ENCODE measurements at regions not wholly inside any gene's neighbourhood (a gene's known extent, or its start where the extent isn't known, plus 50 kb on each side); places are given as distances from the start of the nearest gene placed in this dataset.

GRCh38 chr13:64420181-64420580, 2810.0 kb downstream of the PCDH9 start:
- DNase-seq (no peak), ATAC-seq (no peak)
- Mint-ChIP-seq H3K9me3 (no peaks in the 10 kb centered on the region), H3K27me3 (no peaks in the 10 kb centered on the region), H3K4me3 (no peak overlapping the region), H3K36me3 (ENCODE audit: low read depth) (no peaks in the 10 kb centered on the region), H3K4me1 (no peaks in the 10 kb centered on the region), H3K27ac (no peak overlapping the region)

GRCh38 chr13:64417581-64417980, 2812.6 kb downstream of the PCDH9 start:
- peaks cover 5% of the 10 kb centered on the region for H3K9me3 Mint-ChIP-seq
- H3K27me3 Mint-ChIP-seq: no peaks in the 10 kb centered on the region
- no peak for DNase-seq

GRCh38 chr13:64414381-64414780, 2815.8 kb downstream of the PCDH9 start:
- Mint-ChIP-seq H3K36me3 (ENCODE audit: low read depth) (no peaks in the 10 kb centered on the region), H3K27ac (no peak overlapping the region), H3K4me1 (no peaks in the 10 kb centered on the region), H3K9me3 (peaks cover 12% of the 10 kb centered on the region), H3K4me3 (no peak overlapping the region), H3K27me3 (no peaks in the 10 kb centered on the region)
- DNase-seq (no peak), ATAC-seq (no peak)

More at GRCh38 chr13:64417581-64417980, 2812.6 kb downstream of the PCDH9 start:
- Mint-ChIP-seq H3K27ac (no peak overlapping the region), H3K4me1 (no peaks in the 10 kb centered on the region), H3K36me3 (ENCODE audit: low read depth) (no peaks in the 10 kb centered on the region), H3K4me3 (no peak overlapping the region)
- no peak for ATAC-seq

GRCh38 chr13:64413529-64413928, 2816.6 kb downstream of the PCDH9 start:
- Mint-ChIP-seq H3K27ac (no peak overlapping the region), H3K27me3 (no peaks in the 10 kb centered on the region), H3K9me3 (peaks cover 12% of the 10 kb centered on the region), H3K4me3 (no peak overlapping the region), H3K4me1 (no peaks in the 10 kb centered on the region), H3K36me3 (ENCODE audit: low read depth) (no peaks in the 10 kb centered on the region)
- ATAC-seq (no peak), DNase-seq (no peak)

GRCh38 chr13:64410276-64411053, 2819.7 kb downstream of the PCDH9 start:
- no peak for ATAC-seq
- no peak overlapping the region for H3K4me3 Mint-ChIP-seq
- H3K9me3 Mint-ChIP-seq: peaks cover 15% of the 10 kb centered on the region
- no peaks in the 10 kb centered on the region for H3K27me3 Mint-ChIP-seq
- no peaks in the 10 kb centered on the region for H3K36me3 Mint-ChIP-seq (ENCODE audit: low read depth)
- no peak for DNase-seq
- no peak overlapping the region for H3K27ac Mint-ChIP-seq
- no peaks in the 10 kb centered on the region for H3K4me1 Mint-ChIP-seq

- no peak for DNase-seq
- no peaks in the 10 kb centered on the region for H3K27me3 Mint-ChIP-seq
- no peak for ATAC-seq
- no peaks in the 10 kb centered on the region for H3K4me1 Mint-ChIP-seq
- H3K4me3 Mint-ChIP-seq: no peak overlapping the region
- no peak overlapping the region for H3K27ac Mint-ChIP-seq
- peaks cover 2% of the 10 kb centered on the region for H3K9me3 Mint-ChIP-seq
- no peaks in the 10 kb centered on the region for H3K36me3 Mint-ChIP-seq (ENCODE audit: low read depth)
Observed at GRCh38 chr13:64397701-64398100, 2832.4 kb downstream of the PCDH9 start.

GRCh38 chr13:64377606-64378005, 2852.5 kb downstream of the PCDH9 start:
- no peaks in the 10 kb centered on the region for H3K4me1 Mint-ChIP-seq
- H3K27ac Mint-ChIP-seq: no peak overlapping the region
- no peak overlapping the region for H3K4me3 Mint-ChIP-seq

GRCh38 chr13:64371461-64371860, 2858.7 kb downstream of the PCDH9 start:
- ATAC-seq: no peak
- DNase-seq: no peak

More at GRCh38 chr13:64377606-64378005, 2852.5 kb downstream of the PCDH9 start:
- Mint-ChIP-seq H3K9me3 (peaks cover 26% of the 10 kb centered on the region), H3K36me3 (ENCODE audit: low read depth) (no peaks in the 10 kb centered on the region), H3K27me3 (no peaks in the 10 kb centered on the region)
- DNase-seq (no peak), ATAC-seq (no peak)

GRCh38 chr13:64371045-64371444, 2859.1 kb downstream of the PCDH9 start:
- ATAC-seq (no peak), DNase-seq (no peak)
- H3K27me3 Mint-ChIP-seq: no peaks in the 10 kb centered on the region
- H3K9me3 Mint-ChIP-seq: peaks cover 44% of the 10 kb centered on the region
- H3K36me3 Mint-ChIP-seq (ENCODE audit: low read depth): no peaks in the 10 kb centered on the region
- no peaks in the 10 kb centered on the region for H3K4me1 Mint-ChIP-seq
- H3K27ac Mint-ChIP-seq: no peak overlapping the region
- H3K4me3 Mint-ChIP-seq: no peak overlapping the region

More at GRCh38 chr13:64371461-64371860, 2858.7 kb downstream of the PCDH9 start:
- Mint-ChIP-seq H3K27me3 (no peaks in the 10 kb centered on the region), H3K36me3 (ENCODE audit: low read depth) (no peaks in the 10 kb centered on the region), H3K4me1 (no peaks in the 10 kb centered on the region), H3K4me3 (no peak overlapping the region), H3K27ac (no peak overlapping the region), H3K9me3 (peaks cover 40% of the 10 kb centered on the region)

- no peak overlapping the region for H3K4me3 Mint-ChIP-seq
- H3K4me1 Mint-ChIP-seq: no peaks in the 10 kb centered on the region
- H3K27me3 Mint-ChIP-seq: no peaks in the 10 kb centered on the region
- no peak overlapping the region for H3K27ac Mint-ChIP-seq
- H3K36me3 Mint-ChIP-seq (ENCODE audit: low read depth): no peaks in the 10 kb centered on the region
- peaks cover 31% of the 10 kb centered on the region for H3K9me3 Mint-ChIP-seq
- DNase-seq (no peak), ATAC-seq (no peak)
Observed at GRCh38 chr13:64369121-64369520, 2861.0 kb downstream of the PCDH9 start.

GRCh38 chr13:64362564-64362963, 2867.6 kb downstream of the PCDH9 start:
- DNase-seq (no peak), ATAC-seq (no peak)
- Mint-ChIP-seq H3K27me3 (no peaks in the 10 kb centered on the region), H3K4me1 (no peaks in the 10 kb centered on the region), H3K4me3 (no peak overlapping the region), H3K36me3 (ENCODE audit: low read depth) (no peaks in the 10 kb centered on the region), H3K9me3 (peaks cover 17% of the 10 kb centered on the region), H3K27ac (no peak overlapping the region)

GRCh38 chr13:64347664-64348063, 2882.5 kb downstream of the PCDH9 start:
- H3K36me3 Mint-ChIP-seq (ENCODE audit: low read depth): no peaks in the 10 kb centered on the region
- H3K9me3 Mint-ChIP-seq: peaks cover 11% of the 10 kb centered on the region
- H3K4me3 Mint-ChIP-seq: no peak overlapping the region
- H3K27me3 Mint-ChIP-seq: no peaks in the 10 kb centered on the region
- no peak for DNase-seq
- H3K27ac Mint-ChIP-seq: no peak overlapping the region
- no peak for ATAC-seq
- no peaks in the 10 kb centered on the region for H3K4me1 Mint-ChIP-seq

GRCh38 chr13:64339373-64340063, 2890.6 kb downstream of the PCDH9 start:
- Mint-ChIP-seq H3K27me3 (no peaks in the 10 kb centered on the region), H3K9me3 (peaks cover 8% of the 10 kb centered on the region), H3K4me3 (no peak overlapping the region), H3K36me3 (ENCODE audit: low read depth) (no peaks in the 10 kb centered on the region), H3K4me1 (no peaks in the 10 kb centered on the region), H3K27ac (no peak overlapping the region)
- no peak for ATAC-seq
- no peak for DNase-seq

- no peaks in the 10 kb centered on the region for H3K27me3 Mint-ChIP-seq
- H3K36me3 Mint-ChIP-seq (ENCODE audit: low read depth): no peaks in the 10 kb centered on the region
- no peak overlapping the region for H3K4me3 Mint-ChIP-seq
- no peak for ATAC-seq
- no peak for DNase-seq
- H3K4me1 Mint-ChIP-seq: no peaks in the 10 kb centered on the region
- no peak overlapping the region for H3K27ac Mint-ChIP-seq
- peaks cover 8% of the 10 kb centered on the region for H3K9me3 Mint-ChIP-seq
Observed at GRCh38 chr13:64338671-64339070, 2891.5 kb downstream of the PCDH9 start.

GRCh38 chr13:64333888-64334287, 2896.2 kb downstream of the PCDH9 start:
- H3K27ac Mint-ChIP-seq: no peak overlapping the region
- peaks cover 11% of the 10 kb centered on the region for H3K9me3 Mint-ChIP-seq
- H3K4me1 Mint-ChIP-seq: no peaks in the 10 kb centered on the region
- ATAC-seq (no peak), DNase-seq (no peak)
- H3K4me3 Mint-ChIP-seq: no peak overlapping the region
- H3K36me3 Mint-ChIP-seq (ENCODE audit: low read depth): no peaks in the 10 kb centered on the region
- H3K27me3 Mint-ChIP-seq: no peaks in the 10 kb centered on the region
